ENCODE measurements at regions not wholly inside any gene's neighbourhood (a gene's known extent, or its start where the extent isn't known, plus 50 kb on each side); places are given as distances from the start of the nearest gene placed in this dataset.

- no TSS peak for BruUV-seq (replicated peaks)
- CTCF ChIA-PET: no interaction called here
These were observed 192.1 kb upstream of the KIF2B start for GRCh38 chr17:53630638-53631037.

GRCh38 chr17:53630115-53630514, 192.6 kb upstream of the KIF2B start:
- Histone ChIP-seq H3K27ac (ENCODE audit: insufficient read depth, low read depth, low read length) (no peak overlapping the region), H3K79me2 (ENCODE audit: control insufficient read depth, insufficient read depth, low read length) (no peaks in the 10 kb centered on the region), H3K9ac (replicated peaks; ENCODE audit: extremely low read depth, insufficient read depth, low read length) (no peak overlapping the region), H3K4me1 (ENCODE audit: control insufficient read depth, extremely low read depth, insufficient read depth, low read length) (no peaks in the 10 kb centered on the region), H4K20me1 (replicated peaks; ENCODE audit: control insufficient read depth, extremely low read depth, insufficient read depth, low read length) (no peaks in the 10 kb centered on the region), H2AFZ (ENCODE audit: low read depth, low read length) (no peak overlapping the region), H3K27me3 (ENCODE audit: control insufficient read depth in 2 of 2, insufficient read depth in 2 of 2, low read length in 2 of 2) (no peaks in the 10 kb centered on the region), H3K9me1 (replicated peaks; ENCODE audit: control insufficient read depth, extremely low read depth, insufficient read depth, low read length) (no peaks in the 10 kb centered on the region), H3K4me3 (replicated peaks in 1 of 3; ENCODE audit: insufficient read depth in 1 of 3, low read depth in 1 of 3, low read length in 3 of 3) (no peak overlapping the region), H3K9me3 (replicated peaks; ENCODE audit: control insufficient read depth, insufficient read depth, low read length) (no peaks in the 10 kb centered on the region), H3K4me2 (ENCODE audit: insufficient read depth, low read length) (no peak overlapping the region), H3K36me3 (ENCODE audit: control insufficient read depth in 2 of 2, extremely low read depth in 1 of 2, insufficient read depth in 2 of 2, low read length in 2 of 2) (no peaks in the 10 kb centered on the region)
- ChIA-PET POLR2A (no interaction called here), CTCF (no interaction called here)
- dilution Hi-C loops (cut with MboI; ENCODE audit: extremely low pct_ligation_motif_present, low sequenced_read_pairs) (no loop called here), intact Hi-C loops (cut with micrococcal nuclease) (no loop called here)
- no TSS peak for BruUV-seq (replicated peaks)
- TF ChIP-seq CTCF (IDR thresholded peaks at IDR 0.05; ENCODE audit: extremely low read depth in 1 of 2, insufficient read depth in 1 of 2, low read depth in 1 of 2, low read length in 2 of 2) (no peak), EZH2 (IDR thresholded peaks at IDR 0.05; ENCODE audit: borderline replicate concordance, low read depth, low read length, severe bottlenecking) (no peak), GATA2 (IDR thresholded peaks at IDR 0.05; ENCODE audit: insufficient read depth, insufficient read length, low read depth, low read length) (no peak), JUN (IDR thresholded peaks at IDR 0.05; ENCODE audit: borderline replicate concordance, insufficient read depth, insufficient read length, low read depth) (no peak), FOS (IDR thresholded peaks at IDR 0.05; ENCODE audit: borderline replicate concordance, insufficient read depth, low read length) (no peak), MAX (IDR thresholded peaks at IDR 0.05; ENCODE audit: insufficient read depth, insufficient read length) (no peak)
- FAIRE-seq (no peak), DNase-seq (ENCODE audit: low read depth, low spot score) (no peak)

More at GRCh38 chr17:53630638-53631037, 192.1 kb upstream of the KIF2B start:
- Histone ChIP-seq H3K4me3 (replicated peaks in 1 of 3; ENCODE audit: insufficient read depth in 1 of 3, low read depth in 1 of 3, low read length in 3 of 3) (no peak overlapping the region), H3K9ac (replicated peaks; ENCODE audit: extremely low read depth, insufficient read depth, low read length) (no peak overlapping the region), H3K27ac (ENCODE audit: insufficient read depth, low read depth, low read length) (no peak overlapping the region), H3K9me3 (replicated peaks; ENCODE audit: control insufficient read depth, insufficient read depth, low read length) (no peaks in the 10 kb centered on the region), H2AFZ (ENCODE audit: low read depth, low read length) (no peak overlapping the region), H3K36me3 (ENCODE audit: control insufficient read depth in 2 of 2, extremely low read depth in 1 of 2, insufficient read depth in 2 of 2, low read length in 2 of 2) (no peaks in the 10 kb centered on the region), H3K4me1 (ENCODE audit: control insufficient read depth, extremely low read depth, insufficient read depth, low read length) (no peaks in the 10 kb centered on the region), H3K4me2 (ENCODE audit: insufficient read depth, low read length) (no peak overlapping the region), H4K20me1 (replicated peaks; ENCODE audit: control insufficient read depth, extremely low read depth, insufficient read depth, low read length) (no peaks in the 10 kb centered on the region), H3K27me3 (ENCODE audit: control insufficient read depth in 2 of 2, insufficient read depth in 2 of 2, low read length in 2 of 2) (no peaks in the 10 kb centered on the region), H3K9me1 (replicated peaks; ENCODE audit: control insufficient read depth, extremely low read depth, insufficient read depth, low read length) (no peaks in the 10 kb centered on the region), H3K79me2 (ENCODE audit: control insufficient read depth, insufficient read depth, low read length) (no peaks in the 10 kb centered on the region)
- intact Hi-C loops (cut with micrococcal nuclease) (no loop called here), dilution Hi-C loops (cut with MboI; ENCODE audit: extremely low pct_ligation_motif_present, low sequenced_read_pairs) (no loop called here)
- POLR2A ChIA-PET: no interaction called here
- DNase-seq (ENCODE audit: low read depth, low spot score) (no peak), FAIRE-seq (no peak)
- TF ChIP-seq POLR2AphosphoS5 (IDR thresholded peaks at IDR 0.05; ENCODE audit: insufficient read depth, low read depth, low read length): no peak
- no peak for TF ChIP-seq JUN (IDR thresholded peaks at IDR 0.05; ENCODE audit: borderline replicate concordance, insufficient read depth, insufficient read length, low read depth)
- no peak for TF ChIP-seq GATA2 (IDR thresholded peaks at IDR 0.05; ENCODE audit: insufficient read depth, insufficient read length, low read depth, low read length)
- no peak for TF ChIP-seq FOS (IDR thresholded peaks at IDR 0.05; ENCODE audit: borderline replicate concordance, insufficient read depth, low read length)
- TF ChIP-seq POLR2A (IDR thresholded peaks at IDR 0.05; ENCODE audit: low read depth, low read length): no peak
- TF ChIP-seq MYC (IDR thresholded peaks at IDR 0.05; ENCODE audit: low read depth, low read length): no peak
- no peak for TF ChIP-seq MAX (IDR thresholded peaks at IDR 0.05; ENCODE audit: insufficient read depth, insufficient read length)
